GM18907 (cell line): ENCODE measurements at regions not wholly inside any gene's neighbourhood (a gene's known extent, or its start where the extent isn't known, plus 50 kb on each side); places are given as distances from the start of the nearest gene placed in this dataset.
"Not testable (repeated sequence)": the region's sequence is repeated elsewhere in the genome, so short reads cannot be mapped to it uniquely, and the experiment has no call there.

Experiments
- ATAC-seq: cut with Tn5 transposase; IDR thresholded peaks from one replicate; pipeline ENCODE4 v1.9.1; 2021; ENCODE audit warnings: mild to moderate bottlenecking, moderate library complexity; ENCODE audit not compliant: unreplicated experiment

- no peak for ATAC-seq
These were observed 240.4 kb upstream of the AFF2 start for GRCh38 chrX:148259990-148260389.

GRCh38 chrX:148265829-148266228 is 234.6 kb upstream of the AFF2 start:
- no peak for ATAC-seq

GRCh38 chrX:148268673-148269072 is 231.7 kb upstream of the AFF2 start:
- ATAC-seq = no peak

GRCh38 chrX:148269513-148269912 is 230.9 kb upstream of the AFF2 start:
- no peak for ATAC-seq

DNA sequence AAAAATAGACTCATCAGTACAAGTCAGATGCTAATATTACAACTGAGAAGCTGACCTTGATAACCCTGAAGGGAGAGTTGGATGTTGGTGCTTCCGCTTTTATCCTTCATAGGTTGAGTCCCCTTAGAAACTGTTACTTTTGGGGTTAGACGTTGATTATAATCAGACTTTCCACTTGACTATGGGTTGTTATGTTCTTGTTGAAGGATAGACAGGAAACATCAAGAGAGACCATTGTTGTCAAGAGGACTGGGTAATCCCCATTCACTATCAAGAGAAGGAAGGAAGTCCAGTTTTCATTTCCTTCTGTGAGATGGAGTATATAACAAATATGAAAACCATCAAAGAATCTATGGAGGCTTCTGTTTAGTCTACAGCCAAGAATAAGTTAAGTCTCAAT is 229.9 kb upstream of the AFF2 start:
- no peak for ATAC-seq

GRCh38 chrX:148271263-148271662 is 229.2 kb upstream of the AFF2 start:
- ATAC-seq = no peak

DNA sequence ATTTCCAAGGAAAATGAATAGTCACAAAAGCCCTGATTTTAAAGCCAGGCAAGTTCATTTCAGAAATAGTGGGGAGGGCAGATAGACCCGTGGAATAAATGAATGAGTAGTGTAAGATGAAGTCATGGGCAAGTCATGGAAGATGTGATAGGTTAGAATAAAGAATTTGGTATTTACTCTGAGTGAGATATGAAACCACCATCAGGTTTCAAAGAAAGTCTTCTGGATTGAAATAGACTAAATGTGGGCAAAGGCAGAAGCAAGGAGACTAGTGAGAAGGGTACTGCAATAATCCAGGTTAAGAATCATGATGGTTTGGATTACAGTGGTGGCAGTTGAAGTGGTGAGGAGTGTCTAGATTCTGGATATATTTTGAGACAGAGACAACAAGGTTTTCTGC is 218.5 kb upstream of the AFF2 start:
- ATAC-seq = no peak

- no peak for ATAC-seq
These were observed 217.9 kb upstream of the AFF2 start for GRCh38 chrX:148282504-148282903.

GRCh38 chrX:148284056-148284455 is 216.4 kb upstream of the AFF2 start:
- no peak for ATAC-seq

- no peak for ATAC-seq
These were observed 215.6 kb upstream of the AFF2 start for GRCh38 chrX:148284821-148285220.

- ATAC-seq = no peak
These were observed 212.0 kb upstream of the AFF2 start for GRCh38 chrX:148288451-148288850.

DNA sequence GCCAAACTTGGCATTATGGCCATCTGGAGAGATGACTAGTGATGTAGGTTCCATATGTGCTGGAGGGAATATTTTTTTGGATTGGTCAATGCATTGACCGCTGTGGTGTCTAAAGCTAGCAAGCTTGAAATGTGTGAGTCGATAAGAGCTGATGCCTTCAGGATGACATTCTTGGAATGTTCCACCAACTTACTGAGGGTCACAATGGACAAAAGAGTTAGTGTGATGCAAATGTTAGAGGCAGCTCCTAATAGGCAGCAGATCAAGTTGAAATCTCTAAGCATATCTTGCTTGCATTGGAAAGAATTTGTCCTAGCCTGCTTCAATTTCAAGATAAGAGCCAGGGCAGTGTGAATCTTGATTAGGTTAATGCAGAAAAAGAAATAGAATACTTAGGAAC is 210.4 kb upstream of the AFF2 start:
- ATAC-seq = no peak

DNA sequence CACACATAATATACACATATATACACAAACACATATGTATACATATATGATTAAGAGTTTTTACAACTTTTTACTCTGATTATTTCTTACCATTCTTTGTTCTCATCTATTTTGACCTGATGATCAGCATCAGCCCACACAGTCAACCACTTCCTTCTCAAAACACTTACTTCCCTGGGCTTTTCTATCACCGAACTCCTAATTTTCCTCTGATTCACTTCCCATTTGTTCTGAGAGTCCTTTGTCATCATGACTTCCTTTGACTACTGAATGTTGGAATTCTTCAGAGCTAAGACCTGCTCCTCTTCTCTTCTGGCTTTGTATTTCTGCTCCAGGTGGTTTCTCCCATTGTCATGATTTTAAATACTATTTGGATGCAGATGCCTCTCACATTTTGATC is 209.5 kb upstream of the AFF2 start:
- ATAC-seq = no peak

GRCh38 chrX:148298737-148299136 is 201.7 kb upstream of the AFF2 start:
- ATAC-seq = no peak

GRCh38 chrX:148305214-148305613 is 195.2 kb upstream of the AFF2 start:
- ATAC-seq = not testable (repeated sequence)

GRCh38 chrX:148309413-148309812 is 191.0 kb upstream of the AFF2 start:
- ATAC-seq = no peak

GRCh38 chrX:148310426-148311165 is 189.8 kb upstream of the AFF2 start:
- peak; percentile 90 for ATAC-seq

- ATAC-seq = no peak
These were observed 188.9 kb upstream of the AFF2 start for GRCh38 chrX:148311544-148311943.

- ATAC-seq = no peak
These were observed 185.5 kb upstream of the AFF2 start for GRCh38 chrX:148314876-148315275.

- ATAC-seq = no peak
These were observed 184.0 kb upstream of the AFF2 start for GRCh38 chrX:148316446-148316845.

- ATAC-seq = no peak
These were observed 177.5 kb upstream of the AFF2 start for GRCh38 chrX:148322906-148323305.

- ATAC-seq = no peak
These were observed 166.4 kb upstream of the AFF2 start for GRCh38 chrX:148333989-148334388.

DNA sequence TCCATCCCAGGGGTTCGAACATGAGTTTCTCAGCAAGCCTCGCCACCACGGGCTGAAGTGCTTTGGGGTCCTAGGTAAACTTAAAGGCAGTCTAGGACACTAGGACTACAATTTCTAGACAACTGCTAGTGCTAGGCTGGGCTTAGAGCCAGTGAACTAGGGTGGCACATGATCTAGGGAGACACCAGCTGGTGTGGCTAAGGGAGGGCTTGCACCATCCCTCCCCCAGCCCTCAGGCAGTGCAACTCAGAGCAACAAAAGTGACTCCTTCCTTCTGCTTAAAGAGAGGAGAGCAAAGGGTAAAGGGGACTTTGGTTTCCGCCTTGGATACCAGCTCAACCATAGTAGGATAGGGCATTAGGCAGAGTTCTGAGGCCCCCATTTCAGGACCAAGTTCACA is 162.5 kb upstream of the AFF2 start:
- ATAC-seq = no peak
